IMR-90 (cell line): ENCODE measurements at regions not wholly inside any gene's neighbourhood (a gene's known extent, or its start where the extent isn't known, plus 50 kb on each side); places are given as distances from the start of the nearest gene placed in this dataset.

ENCODE experiments used
- BHLHE40 ChIP-seq: fragments of 150-350 bp; IDR thresholded peaks from 2 replicates; pipeline ENCODE4 v1.6.1; 2016; ENCODE audit warnings: mild to moderate bottlenecking, low read depth, low read length
- CEBPB ChIP-seq: IDR thresholded peaks from 2 replicates; pipeline ENCODE4 v1.6.1; 2012; ENCODE audit warnings: low read depth, low read length, improper control_type of control experiment
- CTCF ChIP-seq: conservative IDR thresholded peaks from 2 replicates; pipeline ENCODE4 v1.5.1; 2012; ENCODE audit warnings: mild to moderate bottlenecking, low read depth, low read length, improper control_type of control experiment
- MAFK ChIP-seq: IDR thresholded peaks from 2 replicates; pipeline ENCODE4 v1.6.1; 2012; ENCODE audit warnings: low read depth, low read length, improper control_type of control experiment
- POLR2A ChIP-seq: IDR thresholded peaks from 2 replicates; pipeline ENCODE4 v1.6.1; 2012; ENCODE audit warnings: mild to moderate bottlenecking, low read depth, low read length

- TF ChIP-seq CEBPB (peak; percentile 58; the same call in 1 of the 2 replicates), MAFK (no peak), BHLHE40 (no peak), CTCF (no peak), POLR2A (no peak)
Measured at GRCh38 chr4:160717848-160718247, 1446.0 kb downstream of the FSTL5 start.
